Endothelial cell of umbilical vein (primary cell): ENCODE measurements at regions not wholly inside any gene's neighbourhood (a gene's known extent, or its start where the extent isn't known, plus 50 kb on each side); places are given as distances from the start of the nearest gene placed in this dataset.

Experiments used
- BruUV-seq: library from RNA; stranded (reverse); fragments of 400-500 nt; replicated peaks from 2 replicates; lab custom pipeline; 2021; lab: Mats Ljungman, UMichigan
- CTCF ChIA-PET: fragments of 300-600, 350-600 bp; sonication (Branson Sonifier 250); formaldehyde crosslinking; loops from one replicate; lab custom pipeline; 2021; ENCODE audit warnings: antibody characterized with exemption, inconsistent platforms; lab: Charles Lee
- POLR2A ChIA-PET: fragments of 300-600, 350-600 bp; sonication (Branson Sonifier 250); formaldehyde crosslinking; loops from one replicate; lab custom pipeline; 2021; ENCODE audit warnings: antibody characterized with exemption, inconsistent platforms; lab: Charles Lee
- DNase-seq: peaks from one replicate; pipeline ENCODE4 v3.0.0-alpha.2; 2011; ENCODE audit warnings: low read depth, low spot score
- FAIRE-seq: peaks from 2 replicates; lab custom pipeline; 2011; peaks lifted over from hg19 to GRCh38; lab: Jason Lieb, UNC
- H2AFZ ChIP-seq: 2 replicates; pipeline ENCODE4 v1.6.0; 2012; ENCODE audit warnings: low read depth, low read length, control low read depth, inconsistent platforms
- H3K27ac ChIP-seq: 2 replicates; pipeline ENCODE4 v1.5.1; 2011; ENCODE audit warnings: low read depth, mild to moderate bottlenecking, control low read depth, low read length, moderate library complexity; ENCODE audit not compliant: insufficient read depth
- H3K27me3 ChIP-seq, 2 experiments: 2 replicates each; pipeline versions ENCODE4 v1.6.0 to v1.6.1; 2011; ENCODE audit warnings: low read length in 2 of 2, mixed read lengths in 1 of 2; ENCODE audit not compliant: control insufficient read depth in 2 of 2, insufficient read depth in 2 of 2
- H3K36me3 ChIP-seq, 2 experiments: 2 replicates in 1 of 2; 3 replicates in 1 of 2; pipeline ENCODE4 v1.5.1; 2011; ENCODE audit warnings: low read length in 2 of 2, mild to moderate bottlenecking in 1 of 2, moderate library complexity in 1 of 2; ENCODE audit not compliant: control insufficient read depth in 2 of 2, insufficient read depth in 2 of 2; ENCODE audit errors: extremely low read depth in 1 of 2
- H3K4me1 ChIP-seq: 3 replicates; pipeline ENCODE4 v1.5.1; 2011; ENCODE audit warnings: mild to moderate bottlenecking, low read length; ENCODE audit not compliant: control insufficient read depth, insufficient read depth; ENCODE audit errors: extremely low read depth
- H3K4me2 ChIP-seq: 2 replicates; pipeline ENCODE4 v1.6.1; 2011; ENCODE audit warnings: low read length, control low read depth, mixed read lengths; ENCODE audit not compliant: insufficient read depth
- H3K4me3 ChIP-seq, 3 experiments: fragments of 200-600 bp in 1 of 3; sonication (generic), shearing (Covaris generic) in 1 of 3; replicated peaks in 1 of 3; 2 replicates each; pipeline ENCODE4 v1.5.1; 2011 to 2016; ENCODE audit warnings: control low read depth in 3 of 3, low read length in 3 of 3, mild to moderate bottlenecking in 2 of 3, inconsistent platforms in 1 of 3, low read depth in 1 of 3, moderate library complexity in 1 of 3; ENCODE audit not compliant: insufficient read depth in 1 of 3
- H3K79me2 ChIP-seq: 2 replicates; pipeline ENCODE4 v1.6.0; 2012; ENCODE audit warnings: low read length, inconsistent platforms; ENCODE audit not compliant: control insufficient read depth, insufficient read depth
- H3K9ac ChIP-seq: replicated peaks from 2 replicates; pipeline ENCODE3; 2011; ENCODE audit warnings: low read length, control low read depth; ENCODE audit not compliant: insufficient read depth; ENCODE audit errors: extremely low read depth
- H3K9me1 ChIP-seq: replicated peaks from 3 replicates; pipeline ENCODE4 v1.6.0; 2011; ENCODE audit warnings: mild to moderate bottlenecking, low read length; ENCODE audit not compliant: control insufficient read depth, insufficient read depth; ENCODE audit errors: extremely low read depth
- H3K9me3 ChIP-seq: replicated peaks from 2 replicates; pipeline ENCODE4 v1.5.1; 2012; ENCODE audit warnings: low read length, inconsistent platforms; ENCODE audit not compliant: control insufficient read depth, insufficient read depth
- H4K20me1 ChIP-seq: replicated peaks from 2 replicates; pipeline ENCODE3; 2011; ENCODE audit warnings: mild to moderate bottlenecking, low read length; ENCODE audit not compliant: control insufficient read depth, insufficient read depth; ENCODE audit errors: extremely low read depth
- EZH2 ChIP-seq: IDR thresholded peaks from 2 replicates; pipeline ENCODE4 v1.6.1; 2012; ENCODE audit warnings: borderline replicate concordance, low read depth, mild to moderate bottlenecking, moderate library complexity, low read length, inconsistent platforms; ENCODE audit not compliant: severe bottlenecking
- FOS ChIP-seq: IDR thresholded peaks from 2 replicates; pipeline ENCODE4 v1.6.1; 2011; ENCODE audit warnings: mild to moderate bottlenecking, low read length, moderate library complexity, borderline replicate concordance; ENCODE audit not compliant: insufficient read depth
- GATA2 ChIP-seq: IDR thresholded peaks from 2 replicates; pipeline ENCODE4 v1.7.0; 2011; ENCODE audit warnings: low read depth, mild to moderate bottlenecking, moderate library complexity, mixed read lengths, low read length; ENCODE audit not compliant: insufficient read length, insufficient read depth
- JUN ChIP-seq: IDR thresholded peaks from 2 replicates; pipeline ENCODE4 v1.6.1; 2011; ENCODE audit warnings: borderline replicate concordance, low read depth; ENCODE audit not compliant: insufficient read length, insufficient read depth
- MYC ChIP-seq: IDR thresholded peaks from one replicate; pipeline ENCODE4 v1.6.1; 2011; ENCODE audit warnings: mild to moderate bottlenecking, low read depth, low read length
- POLR2A ChIP-seq: IDR thresholded peaks from 2 replicates; pipeline ENCODE4 v1.6.1; 2012; ENCODE audit warnings: low read depth, mild to moderate bottlenecking, control low read depth, low read length
- POLR2AphosphoS5 ChIP-seq: IDR thresholded peaks from 2 replicates; pipeline ENCODE4 v1.6.1; 2012; ENCODE audit warnings: low read depth, mild to moderate bottlenecking, control low read depth, low read length, moderate library complexity; ENCODE audit not compliant: insufficient read depth
- dilution Hi-C: fragments of 300-500 bp; cut with MboI; formaldehyde crosslinking; loops from one replicate; pipeline ENCODE4 v1.15.0; 2019; ENCODE audit warnings: low sequenced_read_pairs; ENCODE audit not compliant: extremely low pct_ligation_motif_present
- intact Hi-C: fragments of 100-400 bp; cut with micrococcal nuclease; formaldehyde crosslinking; loops from one replicate; pipeline ENCODE4 v1.10.0; 2022
- TF ChIP-seq, protein P1 (sequence below): IDR thresholded peaks from 2 replicates; pipeline ENCODE4 v1.6.1; 2011; ENCODE audit not compliant: insufficient read depth, insufficient read length
- TF ChIP-seq, protein P2 (sequence below), 2 donors: IDR thresholded peaks; 1 replicate in 1 of 2; 2 replicates in 1 of 2; pipeline ENCODE4 v1.5.1; 2011; ENCODE audit warnings: low read length in 2 of 2, mild to moderate bottlenecking in 2 of 2, moderate library complexity in 2 of 2, control low read depth in 1 of 2, inconsistent platforms in 1 of 2, low read depth in 1 of 2; ENCODE audit not compliant: insufficient read depth in 1 of 2; ENCODE audit errors: extremely low read depth in 1 of 2

DNA sequence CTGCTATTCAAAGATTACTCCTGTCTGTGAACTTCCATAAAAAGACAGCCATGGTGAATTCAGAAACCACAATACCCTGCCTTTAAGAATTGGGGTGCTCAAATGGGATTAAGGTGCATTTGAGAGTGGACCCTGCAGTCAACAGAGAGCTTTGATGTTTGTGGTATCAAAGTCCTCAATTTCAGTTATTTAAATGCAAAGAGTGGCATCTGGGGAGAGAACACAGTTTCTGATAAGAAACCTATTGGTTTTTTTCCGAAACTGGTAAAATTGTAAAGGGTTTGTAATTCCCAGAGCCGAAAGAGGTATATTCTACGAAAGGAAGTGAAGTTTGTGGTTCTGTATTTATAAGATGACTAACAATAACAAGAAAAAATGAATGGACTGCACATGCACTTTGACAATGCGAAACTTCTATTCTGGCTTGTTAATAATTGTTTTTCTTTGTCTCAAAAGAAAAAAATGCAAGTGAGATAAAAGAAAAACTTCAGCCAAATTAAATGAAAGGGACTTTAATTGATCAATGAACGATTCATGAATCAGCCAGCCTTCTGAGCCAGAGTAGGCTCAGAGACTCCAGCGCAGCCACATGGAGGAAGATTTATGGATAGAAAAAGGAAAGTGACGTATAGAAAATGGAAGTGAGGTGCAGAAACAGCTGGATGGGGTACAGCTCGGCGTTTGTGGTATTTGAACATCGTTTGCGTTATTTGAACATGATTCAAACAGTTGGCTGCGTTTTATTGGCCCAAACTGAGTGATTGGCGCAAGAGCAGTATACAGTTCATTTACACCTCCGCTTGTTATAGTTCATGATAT, 70.5 kb upstream of the DUSP22 start:
- POLR2A ChIA-PET: no interaction called here
- DNase-seq (no peak), FAIRE-seq (no peak)
- Histone ChIP-seq H4K20me1 (no peaks in the 10 kb centered on the region), H2AFZ (no peak overlapping the region), H3K27ac (no peak overlapping the region), H3K4me2 (no peak overlapping the region), H3K9me1 (no peaks in the 10 kb centered on the region), H3K79me2 (no peaks in the 10 kb centered on the region), H3K9me3 (no peaks in the 10 kb centered on the region), H3K9ac (no peak overlapping the region), H3K4me3 (no peak overlapping the region), H3K36me3 (no peaks in the 10 kb centered on the region), H3K27me3 (no peaks in the 10 kb centered on the region), H3K4me1 (peaks cover 2% of the 10 kb centered on the region)
- CTCF ChIA-PET: interaction anchor here (1.2 to 2.0 kb wide), 3 partner anchors 11 to 501 kb away, joined by 3 to 4 read pairs (median 3); no protein-coding TSS in a partner anchor
- TF ChIP-seq GATA2 (no peak), POLR2A (no peak), JUN (no peak), EZH2 (no peak), MYC (no peak), POLR2AphosphoS5 (no peak), FOS (no peak)
- TF ChIP-seq, protein P1, sequence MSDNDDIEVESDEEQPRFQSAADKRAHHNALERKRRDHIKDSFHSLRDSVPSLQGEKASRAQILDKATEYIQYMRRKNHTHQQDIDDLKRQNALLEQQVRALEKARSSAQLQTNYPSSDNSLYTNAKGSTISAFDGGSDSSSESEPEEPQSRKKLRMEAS: no peak
- TF ChIP-seq, protein P2, sequence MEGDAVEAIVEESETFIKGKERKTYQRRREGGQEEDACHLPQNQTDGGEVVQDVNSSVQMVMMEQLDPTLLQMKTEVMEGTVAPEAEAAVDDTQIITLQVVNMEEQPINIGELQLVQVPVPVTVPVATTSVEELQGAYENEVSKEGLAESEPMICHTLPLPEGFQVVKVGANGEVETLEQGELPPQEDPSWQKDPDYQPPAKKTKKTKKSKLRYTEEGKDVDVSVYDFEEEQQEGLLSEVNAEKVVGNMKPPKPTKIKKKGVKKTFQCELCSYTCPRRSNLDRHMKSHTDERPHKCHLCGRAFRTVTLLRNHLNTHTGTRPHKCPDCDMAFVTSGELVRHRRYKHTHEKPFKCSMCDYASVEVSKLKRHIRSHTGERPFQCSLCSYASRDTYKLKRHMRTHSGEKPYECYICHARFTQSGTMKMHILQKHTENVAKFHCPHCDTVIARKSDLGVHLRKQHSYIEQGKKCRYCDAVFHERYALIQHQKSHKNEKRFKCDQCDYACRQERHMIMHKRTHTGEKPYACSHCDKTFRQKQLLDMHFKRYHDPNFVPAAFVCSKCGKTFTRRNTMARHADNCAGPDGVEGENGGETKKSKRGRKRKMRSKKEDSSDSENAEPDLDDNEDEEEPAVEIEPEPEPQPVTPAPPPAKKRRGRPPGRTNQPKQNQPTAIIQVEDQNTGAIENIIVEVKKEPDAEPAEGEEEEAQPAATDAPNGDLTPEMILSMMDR (IDR thresholded peaks at IDR 0.05; ENCODE audit: extremely low read depth in 1 of 2, insufficient read depth in 1 of 2, low read depth in 1 of 2, low read length in 2 of 2): no peak
- dilution Hi-C loops: no loop called here
- intact Hi-C loops: no loop called here
- no TSS peak for BruUV-seq
